ENCODE measurements at regions not wholly inside any gene's neighbourhood (a gene's known extent, or its start where the extent isn't known, plus 50 kb on each side); places are given as distances from the start of the nearest gene placed in this dataset.

DNA sequence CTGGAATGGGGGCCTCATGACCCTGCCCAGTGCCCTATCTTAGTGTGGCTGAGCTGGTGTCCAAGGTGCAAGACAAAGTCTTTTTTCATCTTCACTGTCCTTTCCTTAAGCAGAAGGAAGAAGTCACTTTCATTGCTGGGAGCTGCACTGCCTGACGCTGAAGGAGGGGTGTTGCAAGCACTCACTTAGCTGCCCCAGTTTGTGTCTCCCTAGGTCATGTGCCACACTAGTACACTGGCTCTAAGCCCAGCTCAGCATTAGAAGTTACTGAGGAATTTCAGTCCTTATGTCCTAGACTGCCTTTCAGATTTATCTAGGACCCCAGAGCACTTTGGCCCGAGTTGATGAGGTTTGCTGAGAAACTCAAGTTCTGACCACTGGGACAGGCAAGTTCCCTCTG lies 952.0 kb upstream of the USP15 start:
- TF ChIP-seq CTCF (IDR thresholded peaks at IDR 0.05; ENCODE audit: insufficient read depth, low read length, poor library complexity, severe bottlenecking): no peak
- no peak for TF ChIP-seq EZH2phosphoT487 (conservative IDR thresholded peaks at IDR 0.05; ENCODE audit: low read length)
